Keratinocyte (primary cell): ENCODE measurements at regions not wholly inside any gene's neighbourhood (a gene's known extent, or its start where the extent isn't known, plus 50 kb on each side); places are given as distances from the start of the nearest gene placed in this dataset.

ENCODE experiments used
- DNase-seq: peaks from one replicate; pipeline ENCODE4 v3.0.0-alpha.2; 2011; ENCODE audit warnings: low read depth, missing footprints, low spot score
- FAIRE-seq: peaks from 2 replicates; lab custom pipeline; 2011; peaks lifted over from hg19 to GRCh38; lab: Jason Lieb, UNC
- H2AFZ ChIP-seq: 2 replicates; pipeline ENCODE4 v1.6.0; 2012; ENCODE audit warnings: low read length, control low read depth, inconsistent platforms; ENCODE audit not compliant: control insufficient read depth
- H3K27ac ChIP-seq: 2 replicates; pipeline ENCODE4 v1.5.1; 2011; ENCODE audit warnings: low read length; ENCODE audit not compliant: control insufficient read depth, insufficient read depth
- H3K27me3 ChIP-seq: 3 replicates; pipeline ENCODE4 v1.6.0; 2011; ENCODE audit warnings: low read length; ENCODE audit not compliant: control insufficient read depth, insufficient read depth; ENCODE audit errors: extremely low read depth
- H3K36me3 ChIP-seq, 2 experiments: 2 replicates in 1 of 2; 3 replicates in 1 of 2; pipeline ENCODE4 v1.5.1; 2011; ENCODE audit warnings: low read length in 2 of 2, mild to moderate bottlenecking in 1 of 2; ENCODE audit not compliant: control insufficient read depth in 2 of 2, insufficient read depth in 2 of 2; ENCODE audit errors: extremely low read depth in 1 of 2
- H3K4me1 ChIP-seq: 3 replicates; pipeline ENCODE4 v1.5.1; 2011; ENCODE audit warnings: low read length; ENCODE audit not compliant: control insufficient read depth, insufficient read depth; ENCODE audit errors: extremely low read depth
- H3K4me2 ChIP-seq: 3 replicates; pipeline ENCODE4 v1.6.0; 2011; ENCODE audit warnings: low read depth, low read length; ENCODE audit not compliant: control insufficient read depth, insufficient read depth; ENCODE audit errors: extremely low read depth
- H3K4me3 ChIP-seq, 3 experiments: fragments of 200-600 bp in 1 of 3; sonication (generic) in 1 of 3; 2 replicates in 2 of 3; 3 replicates in 1 of 3; pipeline ENCODE4 v1.5.1; 2011 to 2016; ENCODE audit warnings: low read length in 3 of 3, mild to moderate bottlenecking in 3 of 3, control low read depth in 2 of 3, inconsistent platforms in 1 of 3, low read depth in 1 of 3, mixed read lengths in 1 of 3, mixed run types in 1 of 3, moderate library complexity in 1 of 3; ENCODE audit not compliant: control insufficient read depth in 2 of 3, insufficient read depth in 2 of 3; ENCODE audit errors: extremely low read depth in 1 of 3
- H3K79me2 ChIP-seq: 2 replicates; pipeline ENCODE4 v1.6.0; 2012; ENCODE audit warnings: low read length; ENCODE audit not compliant: control insufficient read depth, insufficient read depth
- H3K9ac ChIP-seq: 3 replicates; pipeline ENCODE4 v1.6.0; 2011; ENCODE audit warnings: low read length; ENCODE audit not compliant: control insufficient read depth, insufficient read depth; ENCODE audit errors: extremely low read depth
- H3K9me1 ChIP-seq: 3 replicates; pipeline ENCODE4 v1.6.0; 2011; ENCODE audit warnings: low read length; ENCODE audit not compliant: control insufficient read depth, insufficient read depth; ENCODE audit errors: extremely low read depth
- H3K9me3 ChIP-seq: 2 replicates; pipeline ENCODE4 v1.5.1; 2012; ENCODE audit warnings: low read depth, low read length; ENCODE audit not compliant: control insufficient read depth
- H4K20me1 ChIP-seq: 3 replicates; pipeline ENCODE4 v1.6.0; 2011; ENCODE audit warnings: low read length; ENCODE audit not compliant: control insufficient read depth, insufficient read depth; ENCODE audit errors: extremely low read depth
- EZH2 ChIP-seq: IDR thresholded peaks from one replicate; pipeline ENCODE4 v1.6.1; 2012; ENCODE audit warnings: inconsistent platforms, mild to moderate bottlenecking, low read length, moderate library complexity
- dilution Hi-C: fragments of 300-500 bp; cut with MboI; formaldehyde crosslinking; loops from one replicate; pipeline ENCODE4 v1.7.0; 2020; ENCODE audit warnings: low sequenced_read_pairs; ENCODE audit not compliant: extremely low pct_ligation_motif_present
- TF ChIP-seq, protein P1 (sequence below), 3 experiments: IDR thresholded peaks in 1 of 3; conservative IDR thresholded peaks in 1 of 3; optimal IDR thresholded peaks in 1 of 3; 2 replicates in 2 of 3; 3 replicates in 1 of 3; pipeline versions ENCODE3 to v1.5.1; 2011; ENCODE audit warnings: low read length in 3 of 3, mild to moderate bottlenecking in 3 of 3, moderate library complexity in 2 of 3, control low read depth in 1 of 3, inconsistent platforms in 1 of 3; ENCODE audit not compliant: insufficient read depth in 2 of 3; ENCODE audit errors: extremely low read depth in 1 of 3

DNA sequence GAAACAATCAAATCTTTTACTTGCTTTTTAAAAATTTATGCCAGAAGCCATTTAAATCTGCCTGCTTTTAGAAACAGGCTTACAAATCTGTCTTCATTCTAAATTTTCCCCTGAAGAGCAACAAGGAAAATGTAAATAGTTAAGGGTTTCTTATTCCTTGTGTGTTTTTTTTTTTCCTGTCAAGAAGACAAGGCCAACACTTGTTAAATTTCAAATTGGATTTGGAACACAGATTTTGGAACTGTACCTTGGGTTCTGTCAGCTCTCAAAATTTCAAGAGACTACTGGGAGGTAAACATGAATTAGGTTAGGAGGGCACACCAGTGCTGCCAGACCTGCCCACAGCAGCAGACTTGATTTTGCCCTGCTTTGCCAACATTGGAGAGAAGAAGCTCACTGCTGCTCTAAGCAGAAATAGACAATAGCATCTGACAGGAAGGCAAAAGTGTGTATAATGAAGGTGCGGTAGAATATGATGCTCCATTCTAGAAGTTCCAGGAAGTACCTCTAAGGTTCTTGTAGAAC lies 121.7 kb downstream of the NHLRC3 start:
- Histone ChIP-seq H3K9ac (no peak overlapping the region), H3K9me3 (no peaks in the 10 kb centered on the region), H4K20me1 (no peaks in the 10 kb centered on the region), H3K36me3 (no peaks in the 10 kb centered on the region), H3K4me2 (no peak overlapping the region), H3K27ac (no peak overlapping the region), H3K4me1 (no peaks in the 10 kb centered on the region), H2AFZ (no peak overlapping the region), H3K27me3 (peaks cover 11% of the 10 kb centered on the region), H3K9me1 (no peaks in the 10 kb centered on the region), H3K4me3 (no peak overlapping the region), H3K79me2 (no peaks in the 10 kb centered on the region)
- TF ChIP-seq EZH2: no peak
- TF ChIP-seq, protein P1, sequence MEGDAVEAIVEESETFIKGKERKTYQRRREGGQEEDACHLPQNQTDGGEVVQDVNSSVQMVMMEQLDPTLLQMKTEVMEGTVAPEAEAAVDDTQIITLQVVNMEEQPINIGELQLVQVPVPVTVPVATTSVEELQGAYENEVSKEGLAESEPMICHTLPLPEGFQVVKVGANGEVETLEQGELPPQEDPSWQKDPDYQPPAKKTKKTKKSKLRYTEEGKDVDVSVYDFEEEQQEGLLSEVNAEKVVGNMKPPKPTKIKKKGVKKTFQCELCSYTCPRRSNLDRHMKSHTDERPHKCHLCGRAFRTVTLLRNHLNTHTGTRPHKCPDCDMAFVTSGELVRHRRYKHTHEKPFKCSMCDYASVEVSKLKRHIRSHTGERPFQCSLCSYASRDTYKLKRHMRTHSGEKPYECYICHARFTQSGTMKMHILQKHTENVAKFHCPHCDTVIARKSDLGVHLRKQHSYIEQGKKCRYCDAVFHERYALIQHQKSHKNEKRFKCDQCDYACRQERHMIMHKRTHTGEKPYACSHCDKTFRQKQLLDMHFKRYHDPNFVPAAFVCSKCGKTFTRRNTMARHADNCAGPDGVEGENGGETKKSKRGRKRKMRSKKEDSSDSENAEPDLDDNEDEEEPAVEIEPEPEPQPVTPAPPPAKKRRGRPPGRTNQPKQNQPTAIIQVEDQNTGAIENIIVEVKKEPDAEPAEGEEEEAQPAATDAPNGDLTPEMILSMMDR (optimal IDR thresholded peaks at IDR 0.05 in 1 of 3, IDR thresholded peaks at IDR 0.05 in 1 of 3, conservative IDR thresholded peaks at IDR 0.05 in 1 of 3; ENCODE audit: extremely low read depth in 1 of 3, insufficient read depth in 2 of 3, low read length in 3 of 3): no peak
- DNase-seq (no peak), FAIRE-seq (no peak)
- dilution Hi-C loops: no loop called here

DNA sequence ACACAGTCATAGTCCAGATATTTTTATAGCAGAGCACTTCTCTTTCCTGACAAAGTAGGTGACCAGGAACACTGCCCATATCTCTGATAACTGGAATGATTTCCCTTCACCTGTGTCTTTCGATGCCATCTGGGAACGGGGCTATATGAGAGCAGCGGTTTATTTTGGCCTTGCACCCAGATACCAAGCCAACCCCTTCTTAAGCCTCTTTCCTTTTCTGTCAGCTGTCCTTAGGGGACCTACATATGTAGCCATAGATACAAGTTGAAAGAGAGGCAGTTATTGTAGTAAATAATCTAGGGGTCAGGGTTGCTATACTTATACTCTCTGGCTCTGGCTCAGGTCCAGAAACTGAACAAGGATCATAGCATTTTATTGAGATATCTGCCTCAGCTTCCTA lies 128.8 kb downstream of the NHLRC3 start:
- H3K27ac ChIP-seq: no peak overlapping the region
- dilution Hi-C loops: no loop called here
- no peaks in the 10 kb centered on the region for H4K20me1 ChIP-seq
- no peak overlapping the region for H3K4me3 ChIP-seq
- DNase-seq (no peak), FAIRE-seq (no peak)
- no peak overlapping the region for H3K9ac ChIP-seq
- H3K4me1 ChIP-seq: no peaks in the 10 kb centered on the region
- no peaks in the 10 kb centered on the region for H3K36me3 ChIP-seq
- H2AFZ ChIP-seq: no peak overlapping the region
- no peak for TF ChIP-seq EZH2
- TF ChIP-seq, protein P1 (optimal IDR thresholded peaks at IDR 0.05 in 1 of 3, IDR thresholded peaks at IDR 0.05 in 1 of 3, conservative IDR thresholded peaks at IDR 0.05 in 1 of 3; ENCODE audit: extremely low read depth in 1 of 3, insufficient read depth in 2 of 3, low read length in 3 of 3): no peak
- no peaks in the 10 kb centered on the region for H3K9me1 ChIP-seq
- H3K9me3 ChIP-seq: no peaks in the 10 kb centered on the region
- no peaks in the 10 kb centered on the region for H3K27me3 ChIP-seq
- H3K79me2 ChIP-seq: no peaks in the 10 kb centered on the region
- no peak overlapping the region for H3K4me2 ChIP-seq
